Tibial nerve (tissue), 4 donors: ENCODE measurements at regions not wholly inside any gene's neighbourhood (a gene's known extent, or its start where the extent isn't known, plus 50 kb on each side); places are given as distances from the start of the nearest gene placed in this dataset.

Experiments used
- DNase-seq, 2 donors: peaks; one replicate each; pipeline ENCODE4 v3.0.0-alpha.2; 2019; ENCODE audit warnings: low spot score in 2 of 2
- H3K27ac ChIP-seq, 4 donors: fragments of 200-600 bp; sonication (generic) in 3 of 4; one replicate each; pipeline ENCODE4 v1.5.1; 2017 to 2019; ENCODE audit warnings: mild to moderate bottlenecking in 1 of 4
- H3K27me3 ChIP-seq, 2 donors: fragments of 200-600 bp; sonication (generic) in 1 of 2; one replicate each; pipeline versions ENCODE4 v1.5.1 to v1.6.0; 2017 to 2019
- H3K36me3 ChIP-seq, 3 donors: fragments of 200-600 bp; sonication (generic); one replicate each; pipeline ENCODE4 v1.5.1; 2018 to 2019
- H3K4me1 ChIP-seq, 4 donors: fragments of 200-600 bp; sonication (generic) in 3 of 4; one replicate each; pipeline ENCODE4 v1.5.1; 2017 to 2019
- H3K4me3 ChIP-seq, 4 donors: fragments of 200-600 bp; sonication (generic) in 3 of 4; one replicate each; pipeline ENCODE4 v1.5.1; 2017 to 2019; ENCODE audit warnings: mild to moderate bottlenecking in 1 of 4, moderate library complexity in 1 of 4
- H3K9me3 ChIP-seq, 4 donors: fragments of 200-600 bp; sonication (generic) in 3 of 4; one replicate each; pipeline ENCODE4 v1.5.1; 2017 to 2019
- EP300 ChIP-seq, 2 donors: sonication (generic); formaldehyde crosslinking; IDR thresholded peaks; one replicate each; pipeline ENCODE4 v1.6.1; 2017; ENCODE audit warnings: antibody characterized with exemption in 2 of 2, mild to moderate bottlenecking in 1 of 2
- POLR2A ChIP-seq, 2 donors: fragments of 450-650 bp; IDR thresholded peaks; one replicate each; pipeline ENCODE4 v1.6.1; 2017; ENCODE audit warnings: antibody characterized with exemption in 2 of 2, mild to moderate bottlenecking in 2 of 2, moderate library complexity in 2 of 2
- WGBS, 2 donors: methylation state at CpG; one replicate each; pipeline ENCODE4 v1.1.5; 2018; 5-methylcytosine and 5-hydroxymethylcytosine counted together
- TF ChIP-seq, protein P1 (sequence below), 5 experiments: fragments of 200-600 bp in 3 of 5; fragments of 450-650 bp in 2 of 5; sonication (generic) in 3 of 5; IDR thresholded peaks; one replicate each; pipeline ENCODE4 v1.5.1; 2016 to 2019; ENCODE audit warnings: antibody characterized with exemption in 5 of 5, mild to moderate bottlenecking in 3 of 5, moderate library complexity in 2 of 5

DNA sequence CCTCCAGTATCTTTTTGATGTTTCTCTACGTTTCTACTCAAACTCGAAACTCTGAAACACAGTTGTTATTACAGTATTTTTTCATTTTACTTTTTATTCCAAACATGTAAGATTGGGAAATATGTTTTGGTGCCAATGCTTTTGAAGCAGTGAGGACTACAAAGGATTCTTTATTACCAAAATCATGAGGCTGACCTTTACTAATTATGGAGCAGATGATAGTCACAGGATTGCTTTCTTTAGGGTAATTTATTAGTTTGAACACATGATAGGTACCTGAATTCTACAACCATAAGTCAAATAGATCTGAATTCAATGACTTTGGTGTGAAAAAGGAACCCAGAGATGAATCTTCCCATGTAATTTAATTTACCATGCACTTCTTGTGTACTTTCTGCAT lies 2015.1 kb upstream of the C9orf72 start:
- no peak for DNase-seq
- no peak overlapping the region for H3K4me3 ChIP-seq
- no peaks in the 10 kb centered on the region for H3K27me3 ChIP-seq
- 45% methylated on average over 2 of the region's 2 CpGs for WGBS, 2 donors
- no peaks in the 10 kb centered on the region for H3K4me1 ChIP-seq
- H3K27ac ChIP-seq = no peak overlapping the region
- H3K9me3 ChIP-seq = peaks cover 0 to 2% (median 0%) of the 10 kb centered on the region in 4 donors
- H3K36me3 ChIP-seq = no peaks in the 10 kb centered on the region
- TF ChIP-seq, protein P1, sequence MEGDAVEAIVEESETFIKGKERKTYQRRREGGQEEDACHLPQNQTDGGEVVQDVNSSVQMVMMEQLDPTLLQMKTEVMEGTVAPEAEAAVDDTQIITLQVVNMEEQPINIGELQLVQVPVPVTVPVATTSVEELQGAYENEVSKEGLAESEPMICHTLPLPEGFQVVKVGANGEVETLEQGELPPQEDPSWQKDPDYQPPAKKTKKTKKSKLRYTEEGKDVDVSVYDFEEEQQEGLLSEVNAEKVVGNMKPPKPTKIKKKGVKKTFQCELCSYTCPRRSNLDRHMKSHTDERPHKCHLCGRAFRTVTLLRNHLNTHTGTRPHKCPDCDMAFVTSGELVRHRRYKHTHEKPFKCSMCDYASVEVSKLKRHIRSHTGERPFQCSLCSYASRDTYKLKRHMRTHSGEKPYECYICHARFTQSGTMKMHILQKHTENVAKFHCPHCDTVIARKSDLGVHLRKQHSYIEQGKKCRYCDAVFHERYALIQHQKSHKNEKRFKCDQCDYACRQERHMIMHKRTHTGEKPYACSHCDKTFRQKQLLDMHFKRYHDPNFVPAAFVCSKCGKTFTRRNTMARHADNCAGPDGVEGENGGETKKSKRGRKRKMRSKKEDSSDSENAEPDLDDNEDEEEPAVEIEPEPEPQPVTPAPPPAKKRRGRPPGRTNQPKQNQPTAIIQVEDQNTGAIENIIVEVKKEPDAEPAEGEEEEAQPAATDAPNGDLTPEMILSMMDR (IDR thresholded peaks at IDR 0.05) = no peak
- TF ChIP-seq POLR2A (IDR thresholded peaks at IDR 0.05) (no peak), EP300 (IDR thresholded peaks at IDR 0.05) (no peak)

DNA sequence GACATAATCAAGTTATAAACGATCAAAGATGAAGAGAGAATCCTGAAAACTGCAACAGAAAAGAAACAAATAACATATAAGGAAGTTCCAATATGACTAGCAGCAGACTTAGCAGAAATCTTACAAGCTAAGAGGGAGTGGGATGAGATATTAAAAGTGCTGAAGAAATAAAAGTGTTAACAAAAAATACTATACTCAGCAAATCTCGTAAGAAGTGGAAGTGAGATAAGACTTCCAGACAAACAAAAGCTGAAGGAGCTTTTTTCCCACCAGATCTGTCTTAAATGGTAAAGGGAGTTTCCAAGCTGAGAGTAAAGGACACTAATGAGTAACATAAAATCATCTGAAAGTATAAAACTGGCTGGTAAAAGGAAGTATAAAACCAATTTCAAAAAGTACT lies 2036.0 kb upstream of the C9orf72 start:
- 62 to 64% methylated on average over 2 of the region's 2 CpGs for WGBS, 2 donors
- H3K9me3 ChIP-seq = no peaks in the 10 kb centered on the region
- no peak overlapping the region for H3K27ac ChIP-seq
- no peaks in the 10 kb centered on the region for H3K4me1 ChIP-seq
- TF ChIP-seq, protein P1 (IDR thresholded peaks at IDR 0.05) = no peak
- TF ChIP-seq EP300 (IDR thresholded peaks at IDR 0.05) (no peak), POLR2A (IDR thresholded peaks at IDR 0.05) (no peak)
- no peaks in the 10 kb centered on the region for H3K27me3 ChIP-seq
- no peak for DNase-seq
- H3K36me3 ChIP-seq = no peaks in the 10 kb centered on the region
- H3K4me3 ChIP-seq = no peak overlapping the region

DNA sequence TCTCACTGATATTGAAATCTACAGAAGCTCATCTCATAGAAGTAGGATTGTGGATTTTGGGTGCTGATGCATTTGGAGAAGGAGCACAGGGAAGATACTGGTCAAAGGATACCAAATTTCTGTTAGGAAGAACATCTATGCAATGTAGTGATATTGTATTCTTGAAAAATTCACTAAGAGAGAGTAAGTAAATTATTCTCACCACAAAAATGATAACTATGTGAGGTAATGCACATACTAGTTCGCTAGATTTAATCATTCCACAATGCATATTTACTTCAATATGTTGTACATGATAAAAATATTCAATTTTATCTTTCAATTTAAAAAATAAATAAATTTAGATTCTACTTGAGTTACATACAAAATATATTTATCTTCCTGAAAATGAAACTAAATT lies 2040.5 kb upstream of the C9orf72 start:
- Histone ChIP-seq H3K9me3 (no peaks in the 10 kb centered on the region), H3K4me1 (no peaks in the 10 kb centered on the region), H3K36me3 (no peaks in the 10 kb centered on the region), H3K4me3 (no peak overlapping the region), H3K27ac (no peak overlapping the region), H3K27me3 (no peaks in the 10 kb centered on the region)
- WGBS, 2 donors = 69 to 79% methylated on average over 1 of the region's 1 CpG
- DNase-seq = no peak
- TF ChIP-seq EP300 (IDR thresholded peaks at IDR 0.05) = no peak
- TF ChIP-seq, protein P1 (IDR thresholded peaks at IDR 0.05) = no peak
- no peak for TF ChIP-seq POLR2A (IDR thresholded peaks at IDR 0.05)

DNA sequence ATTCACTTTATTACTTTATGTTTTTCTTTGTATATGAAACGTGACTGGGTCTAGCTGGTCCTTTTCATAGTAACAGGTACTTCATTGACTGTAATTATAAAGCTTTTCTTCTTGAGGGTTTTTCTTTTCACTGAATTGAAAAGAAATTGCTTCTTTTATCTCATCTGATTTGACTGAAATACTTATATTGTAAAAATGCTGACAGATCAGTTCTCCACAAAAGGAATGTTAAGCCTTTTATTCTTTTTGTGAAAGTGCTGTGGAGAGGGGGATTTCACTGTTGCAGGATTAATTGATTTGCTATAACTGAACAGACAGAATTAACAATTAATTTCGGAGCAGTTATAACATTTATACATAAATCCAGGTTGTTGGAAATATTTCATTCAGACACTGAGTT lies 2043.6 kb upstream of the C9orf72 start:
- Histone ChIP-seq H3K4me1 (no peaks in the 10 kb centered on the region), H3K36me3 (no peaks in the 10 kb centered on the region), H3K9me3 (no peaks in the 10 kb centered on the region), H3K27me3 (no peaks in the 10 kb centered on the region), H3K27ac (no peak overlapping the region), H3K4me3 (no peak overlapping the region)
- 41 to 46% methylated on average over 2 of the region's 2 CpGs for WGBS, 2 donors
- TF ChIP-seq, protein P1 (IDR thresholded peaks at IDR 0.05) = no peak
- TF ChIP-seq EP300 (IDR thresholded peaks at IDR 0.05) (no peak), POLR2A (IDR thresholded peaks at IDR 0.05) (no peak)
- DNase-seq = no peak

DNA sequence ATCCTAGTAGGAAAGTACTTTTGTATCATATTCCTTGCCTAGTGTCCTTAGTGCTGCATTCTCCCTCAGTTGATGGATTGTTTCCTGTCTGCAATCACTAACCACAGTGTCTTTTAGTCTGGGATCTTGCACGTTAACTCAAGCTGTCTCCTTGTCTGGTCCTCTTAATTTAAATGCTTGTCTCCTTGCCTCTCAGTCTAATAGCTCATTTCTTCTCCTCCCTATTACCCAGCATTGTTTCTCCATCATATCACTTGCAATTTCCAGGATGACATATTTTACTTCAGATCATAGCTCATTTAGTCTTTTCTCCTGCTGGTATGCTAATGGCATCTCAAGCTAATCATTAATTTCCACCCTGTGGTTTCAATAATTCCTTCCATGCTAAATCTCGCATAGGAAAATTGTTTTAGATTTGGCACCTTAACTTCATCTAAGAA lies 2052.0 kb upstream of the C9orf72 start:
- TF ChIP-seq, protein P1 (IDR thresholded peaks at IDR 0.05) = no peak
- TF ChIP-seq EP300 (IDR thresholded peaks at IDR 0.05) (no peak), POLR2A (IDR thresholded peaks at IDR 0.05) (no peak)
- H3K4me1 ChIP-seq = no peaks in the 10 kb centered on the region
- DNase-seq = no peak
- WGBS, 2 donors = 48% methylated on average over 2 of the region's 2 CpGs
- H3K27ac ChIP-seq = no peak overlapping the region
- H3K27me3 ChIP-seq = no peaks in the 10 kb centered on the region
- H3K4me3 ChIP-seq = no peak overlapping the region
- no peaks in the 10 kb centered on the region for H3K9me3 ChIP-seq
- H3K36me3 ChIP-seq = no peaks in the 10 kb centered on the region
